ENCODE measurements at regions not wholly inside any gene's neighbourhood (a gene's known extent, or its start where the extent isn't known, plus 50 kb on each side); places are given as distances from the start of the nearest gene placed in this dataset. TPM values are rescaled to one million over a fixed set of nuclear protein-coding genes. Genes with fewer than 3 reads are reported as not detected.

DNA sequence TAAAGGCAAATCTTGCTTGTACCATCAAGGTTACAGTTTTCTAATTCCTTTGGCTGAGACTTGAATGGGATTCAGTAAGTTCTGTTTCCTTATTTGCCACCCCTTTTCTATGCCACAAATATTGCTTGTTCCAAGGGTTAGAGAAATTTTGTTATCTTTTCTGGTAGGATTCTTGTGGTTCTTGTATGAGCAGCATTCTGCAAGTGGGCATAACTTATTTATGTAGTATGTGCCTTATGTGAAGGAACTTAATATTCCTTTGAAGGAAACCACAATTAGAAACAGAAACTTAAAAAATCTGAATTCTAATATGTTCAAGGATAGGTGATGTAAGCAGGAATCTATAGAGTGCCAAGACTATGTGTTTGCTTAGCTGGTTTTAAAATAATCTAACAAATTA, 53.1 kb upstream of the TSPAN5 start:
- no peak for TF ChIP-seq CTCF (IDR thresholded peaks at IDR 0.05; ENCODE audit: low read depth, low read length)
- Histone ChIP-seq H3K27me3 (ENCODE audit: control insufficient read depth, insufficient read depth, low read length) (peaks cover 3% of the 10 kb centered on the region), H3K27ac (ENCODE audit: low read depth, low read length) (no peak overlapping the region), H3K9me3 (ENCODE audit: control insufficient read depth, insufficient read depth, low read length) (no peaks in the 10 kb centered on the region), H3K4me3 (ENCODE audit: low read depth, low read length) (no peak overlapping the region)
- ChIA-PET POLR2A (no interaction called here), CTCF (no interaction called here)
- no peak for DNase-seq (ENCODE audit: low read depth, low spot score)

DNA sequence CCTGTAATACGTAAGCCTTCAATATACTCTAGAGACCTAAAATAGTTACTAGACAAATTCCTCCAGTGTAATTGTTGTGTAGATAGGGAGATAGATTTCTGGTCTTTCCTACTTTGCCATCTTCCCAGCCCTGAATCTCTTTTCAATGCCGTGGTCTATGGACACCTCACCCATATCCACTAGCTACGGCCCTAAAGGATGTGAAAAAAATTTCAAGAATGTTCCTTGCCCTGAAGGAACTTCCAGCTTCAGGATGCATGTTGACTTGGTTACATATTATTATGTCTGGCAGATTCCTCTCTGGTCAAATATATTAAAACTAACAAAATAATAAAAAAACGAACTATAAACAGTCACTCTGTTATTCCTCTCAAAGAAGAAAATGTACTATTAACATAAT, 52.4 kb upstream of the TSPAN5 start:
- CTCF ChIA-PET, result no interaction called here
- POLR2A ChIA-PET, result no interaction called here
- TF ChIP-seq CTCF (IDR thresholded peaks at IDR 0.05; ENCODE audit: low read depth, low read length), result no peak
- no peak overlapping the region for H3K27ac ChIP-seq (ENCODE audit: low read depth, low read length)
- peaks cover 3% of the 10 kb centered on the region for H3K27me3 ChIP-seq (ENCODE audit: control insufficient read depth, insufficient read depth, low read length)
- no peaks in the 10 kb centered on the region for H3K9me3 ChIP-seq (ENCODE audit: control insufficient read depth, insufficient read depth, low read length)
- no peak for DNase-seq (ENCODE audit: low read depth, low spot score)
- H3K4me3 ChIP-seq (ENCODE audit: low read depth, low read length), result no peak overlapping the region

Small RNA genes lying in the stretch of these regions (small RNA-seq; reads per million reads assigned to genes)
- not detected for gene AC114811.1 (ENCODE audit: insufficient read length, low read depth)

Data from AG04450 (cell line).